Body of pancreas (tissue), 4 donors: ENCODE measurements at regions not wholly inside any gene's neighbourhood (a gene's known extent, or its start where the extent isn't known, plus 50 kb on each side); places are given as distances from the start of the nearest gene placed in this dataset.
A peak's percentile ranks its signal among the peaks of the same experiment; 100 is the strongest.
"Not testable (repeated sequence)": the region's sequence is repeated elsewhere in the genome, so short reads cannot be mapped to it uniquely, and the experiment has no call there.

Experiments
- ATAC-seq: fragments of 150-250 bp; one replicate; pipeline ENCODE4 v1.9.1; 2016
- DNase-seq, 4 donors: peaks; one replicate each; pipeline ENCODE4 v3.0.0-alpha.2; 2019
- H3K27ac ChIP-seq, 4 donors: fragments of 200-600 bp; sonication (generic); 1 replicate in 3 of 4; 2 replicates in 1 of 4; pipeline versions ENCODE4 v1.5.1 to v1.6.1; 2016 to 2019; ENCODE audit warnings: mild to moderate bottlenecking in 1 of 4, mixed read lengths in 1 of 4, moderate library complexity in 1 of 4
- H3K27me3 ChIP-seq, 2 donors: fragments of 200-600 bp; sonication (generic); one replicate each; pipeline ENCODE4 v1.6.0; 2016; ENCODE audit warnings: mild to moderate bottlenecking in 1 of 2
- H3K36me3 ChIP-seq, 2 donors: fragments of 200-600 bp; sonication (generic); replicated peaks in 1 of 2; 2 replicates each; pipeline ENCODE4 v1.5.1; 2016; ENCODE audit warnings: low read depth in 2 of 2; ENCODE audit not compliant: insufficient read depth in 1 of 2
- H3K4me1 ChIP-seq: fragments of 200-600 bp; sonication (generic); one replicate; pipeline ENCODE4 v1.6.0; 2016
- H3K4me3 ChIP-seq, 2 donors: fragments of 200-600 bp; sonication (generic); 1 replicate in 1 of 2; 2 replicates in 1 of 2; pipeline ENCODE4 v1.5.1; 2016 to 2019
- H3K9me3 ChIP-seq, 3 donors: fragments of 200-600 bp; sonication (generic); 1 replicate in 2 of 3; 2 replicates in 1 of 3; pipeline ENCODE4 v1.5.1; 2016
- CTCF ChIP-seq, 7 experiments: fragments of 450-650 bp in 4 of 7; fragments of 200-600 bp in 3 of 7; sonication (generic) in 3 of 7; IDR thresholded peaks; one replicate each; pipeline ENCODE4 v1.5.1; 2016 to 2019; ENCODE audit warnings: antibody characterized with exemption in 7 of 7
- POLR2A ChIP-seq, 3 donors: fragments of 450-650 bp; IDR thresholded peaks; one replicate each; pipeline ENCODE4 v1.6.1; 2016; ENCODE audit warnings: antibody characterized with exemption in 3 of 3, mild to moderate bottlenecking in 2 of 3
- WGBS, 2 donors: methylation state at CpG; one replicate each; pipeline ENCODE4 v1.1.5; 2017; 5-methylcytosine and 5-hydroxymethylcytosine counted together
- intact Hi-C: fragments of 100-400 bp; cut with DNase I; formaldehyde crosslinking; loops from one replicate; pipeline ENCODE4 v1.15.1; 2023

DNA sequence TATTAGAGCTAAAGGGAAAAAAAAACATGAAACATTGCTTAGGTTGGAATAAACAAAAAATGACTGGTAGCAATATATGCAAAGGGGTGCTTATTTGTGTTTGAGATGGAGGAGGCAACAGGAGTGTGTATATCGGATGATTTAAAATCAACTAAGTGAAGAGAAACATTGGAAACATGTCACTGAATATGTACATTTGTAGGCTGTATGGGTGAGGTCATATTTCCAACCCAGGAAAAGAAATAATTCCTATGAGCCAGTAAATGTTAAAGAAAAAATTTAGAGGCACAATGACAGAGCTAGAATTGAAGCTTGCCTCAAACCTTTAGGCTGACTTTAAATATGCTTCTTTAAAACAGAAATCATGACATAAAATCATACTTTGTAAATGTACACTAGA is 709.0 kb upstream of the SEMA3D start:
- 79 to 81% methylated on average over 1 of the region's 1 CpG for WGBS, 2 donors
- intact Hi-C loops, result no loop called here
- no peak for ATAC-seq
- H3K36me3 ChIP-seq, result no peaks in the 10 kb centered on the region
- H3K27me3 ChIP-seq, result no peaks in the 10 kb centered on the region
- no peaks in the 10 kb centered on the region for H3K9me3 ChIP-seq
- TF ChIP-seq POLR2A (IDR thresholded peaks at IDR 0.05), result no peak
- TF ChIP-seq CTCF (IDR thresholded peaks at IDR 0.05), result no peak
- H3K4me3 ChIP-seq, result no peak overlapping the region
- H3K27ac ChIP-seq, result no peak overlapping the region
- H3K4me1 ChIP-seq, result no peaks in the 10 kb centered on the region
- DNase-seq, result no peak

DNA sequence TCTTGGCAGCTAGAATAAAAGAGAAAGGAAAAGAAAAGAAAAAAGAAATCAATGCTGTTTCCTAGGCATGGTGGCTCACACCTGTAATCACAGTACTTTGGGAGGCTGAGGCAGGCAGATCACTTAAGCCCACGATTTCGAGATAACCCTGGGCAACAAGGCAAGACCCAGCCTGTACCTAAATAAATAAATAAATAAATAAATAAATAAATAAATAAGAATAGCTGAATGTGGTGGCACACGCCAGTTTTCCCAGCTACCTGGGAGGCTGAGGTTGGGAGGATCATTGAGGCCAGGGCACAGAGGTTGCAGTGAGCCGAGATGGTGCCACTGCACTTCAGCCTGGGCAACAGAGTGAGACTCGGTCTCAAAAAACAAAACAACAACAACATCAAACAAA is 705.0 kb upstream of the SEMA3D start:
- 70 to 75% methylated on average over 5 of the region's 5 CpGs for WGBS, 2 donors
- H3K27ac ChIP-seq, H3K27me3 ChIP-seq, intact Hi-C loops, DNase-seq, ATAC-seq, H3K4me1 ChIP-seq, H3K4me3 ChIP-seq, H3K36me3 ChIP-seq, H3K9me3 ChIP-seq: not testable (repeated sequence)

DNA sequence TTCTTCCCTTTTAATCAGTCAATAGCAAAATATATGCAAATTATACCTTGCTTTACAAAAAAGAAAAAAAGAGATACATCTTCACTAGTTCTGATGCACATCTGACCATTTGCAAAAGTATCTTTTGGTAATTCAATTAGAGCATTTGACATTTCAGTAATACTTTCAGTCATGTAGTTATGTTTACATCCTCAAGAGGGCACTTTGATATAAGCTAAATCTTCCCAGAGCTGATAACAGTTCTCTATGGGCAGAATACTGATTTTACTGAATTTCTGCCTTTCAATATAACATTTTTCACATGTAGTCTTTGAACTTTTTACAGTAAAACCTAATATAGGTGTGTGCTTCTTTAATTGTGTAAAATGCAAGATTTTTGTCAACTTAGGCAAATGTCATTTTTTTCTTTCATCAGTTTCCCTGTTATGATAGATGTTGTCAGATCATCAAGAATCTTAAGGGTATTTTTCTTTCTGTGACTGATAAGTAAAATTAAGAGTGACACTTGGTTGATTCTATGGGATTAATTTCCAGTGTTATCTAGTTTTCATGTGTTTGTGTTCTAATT is 703.5 kb upstream of the SEMA3D start:
- ATAC-seq (peak; percentile 56), DNase-seq (no peak)
- intact Hi-C loops, result no loop called here
- Histone ChIP-seq H3K27me3 (no peaks in the 10 kb centered on the region), H3K36me3 (no peaks in the 10 kb centered on the region), H3K4me3 (no peak overlapping the region), H3K9me3 (no peaks in the 10 kb centered on the region), H3K27ac (no peak overlapping the region), H3K4me1 (no peaks in the 10 kb centered on the region)
- TF ChIP-seq CTCF (IDR thresholded peaks at IDR 0.05) (peak; percentile 11 to 68 (median 60)), POLR2A (IDR thresholded peaks at IDR 0.05) (no peak)

DNA sequence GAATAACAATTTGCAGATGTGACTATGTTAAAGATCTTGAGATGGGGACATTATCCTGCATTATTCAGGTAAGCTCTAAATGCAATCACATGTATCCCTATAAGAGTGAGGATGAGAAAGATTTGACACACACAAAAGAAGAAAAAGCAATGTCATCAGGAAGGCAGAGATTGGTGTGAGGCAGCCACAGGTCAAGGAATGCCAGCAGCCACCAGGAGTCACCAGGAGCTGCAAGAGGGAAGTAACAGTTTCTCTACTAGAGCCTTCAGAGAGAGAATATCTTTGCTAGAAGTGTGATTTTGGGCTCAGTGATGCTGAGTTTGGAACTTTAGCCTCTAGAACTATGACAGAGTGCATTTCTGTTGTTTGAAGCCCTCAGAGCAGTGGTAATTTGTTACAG is 700.3 kb upstream of the SEMA3D start:
- Histone ChIP-seq H3K4me3 (no peak overlapping the region), H3K4me1 (no peaks in the 10 kb centered on the region), H3K27ac (no peak overlapping the region), H3K9me3 (no peaks in the 10 kb centered on the region), H3K36me3 (no peaks in the 10 kb centered on the region), H3K27me3 (no peaks in the 10 kb centered on the region)
- TF ChIP-seq POLR2A (IDR thresholded peaks at IDR 0.05) (no peak), CTCF (IDR thresholded peaks at IDR 0.05) (no peak)
- intact Hi-C loops, result no loop called here
- no peak for DNase-seq
- ATAC-seq, result no peak

DNA sequence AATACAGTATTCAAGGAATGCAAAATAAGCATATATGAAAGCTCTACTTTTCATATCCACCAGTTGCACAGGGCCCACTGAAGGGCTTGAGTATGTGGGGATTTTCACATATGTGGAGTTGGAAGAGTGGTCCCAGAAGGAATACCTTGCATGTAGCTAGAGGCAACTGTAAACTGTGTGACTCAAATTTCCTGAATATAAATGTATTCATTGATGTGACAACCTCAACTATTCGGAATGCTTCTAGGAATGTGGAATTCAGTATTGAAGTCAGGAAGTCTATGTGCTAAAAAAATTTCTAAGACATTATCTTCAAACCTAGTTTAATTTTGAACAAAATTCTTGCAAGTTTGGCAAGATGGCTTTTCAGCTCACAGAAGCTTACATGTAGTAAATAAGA is 695.5 kb upstream of the SEMA3D start:
- no peak overlapping the region for H3K27ac ChIP-seq
- intact Hi-C loops, result no loop called here
- H3K9me3 ChIP-seq, result no peaks in the 10 kb centered on the region
- H3K27me3 ChIP-seq, result no peaks in the 10 kb centered on the region
- no peak overlapping the region for H3K4me3 ChIP-seq
- WGBS, 2 donors, result 74 to 87% methylated on average over 1 of the region's 1 CpG
- H3K36me3 ChIP-seq, result no peaks in the 10 kb centered on the region
- TF ChIP-seq POLR2A (IDR thresholded peaks at IDR 0.05) (no peak), CTCF (IDR thresholded peaks at IDR 0.05) (no peak)
- ATAC-seq (no peak), DNase-seq (no peak)
- H3K4me1 ChIP-seq, result no peaks in the 10 kb centered on the region
